CD4-positive, alpha-beta T cell treated with Interleukin-17A for 1 hour (primary cell): ENCODE measurements at regions not wholly inside any gene's neighbourhood (a gene's known extent, or its start where the extent isn't known, plus 50 kb on each side); places are given as distances from the start of the nearest gene placed in this dataset.

Experiments
- DNase-seq: peaks from one replicate; pipeline ENCODE4 v3.0.0-alpha.2; 2020

DNA sequence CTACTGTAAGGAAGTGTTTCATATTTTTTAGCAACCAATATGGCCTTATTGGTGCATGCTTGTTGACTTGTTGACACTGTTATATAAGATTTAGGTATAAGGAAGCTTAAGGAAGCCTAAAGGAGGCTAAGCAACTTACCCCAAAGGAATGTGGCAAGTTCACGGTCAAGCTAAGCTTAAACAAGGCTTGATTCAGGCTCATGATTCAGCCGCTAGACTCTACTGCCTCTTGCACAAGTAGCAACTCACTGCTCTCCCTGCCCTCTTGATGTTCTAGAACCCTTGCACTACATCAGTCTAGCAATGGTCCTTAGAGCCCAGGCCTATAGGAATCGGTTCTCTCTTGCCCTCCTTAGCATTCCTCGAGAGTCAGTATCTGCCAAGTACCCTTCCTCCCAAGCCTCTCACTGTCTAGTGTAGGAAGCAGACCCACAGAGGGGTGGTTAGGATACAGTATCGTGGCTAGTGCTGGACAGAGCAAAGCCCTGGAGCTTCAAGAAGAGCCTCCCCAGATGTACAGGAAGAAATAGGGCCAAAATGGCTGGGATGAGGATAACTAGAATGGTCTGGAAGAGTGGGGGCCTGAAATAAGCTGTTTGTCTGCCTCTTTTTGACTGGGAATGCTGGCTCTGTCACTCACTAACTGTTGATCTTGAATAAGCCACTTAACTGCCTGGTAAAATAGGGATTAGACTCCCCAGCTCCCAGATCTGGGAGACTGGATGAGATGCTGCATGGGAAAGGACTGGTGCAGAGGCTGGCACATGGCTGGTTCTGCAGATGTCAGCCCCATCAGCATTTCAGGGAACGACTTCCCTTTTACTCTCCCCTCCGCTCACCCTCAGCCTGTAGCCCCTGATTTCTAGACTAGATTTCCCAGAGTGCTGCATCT, 122.2 kb downstream of the NAV1 start:
- no peak for DNase-seq

GRCh38 chr1:201661823-201662359, 123.0 kb downstream of the NAV1 start:
- DNase-seq = no peak

DNA sequence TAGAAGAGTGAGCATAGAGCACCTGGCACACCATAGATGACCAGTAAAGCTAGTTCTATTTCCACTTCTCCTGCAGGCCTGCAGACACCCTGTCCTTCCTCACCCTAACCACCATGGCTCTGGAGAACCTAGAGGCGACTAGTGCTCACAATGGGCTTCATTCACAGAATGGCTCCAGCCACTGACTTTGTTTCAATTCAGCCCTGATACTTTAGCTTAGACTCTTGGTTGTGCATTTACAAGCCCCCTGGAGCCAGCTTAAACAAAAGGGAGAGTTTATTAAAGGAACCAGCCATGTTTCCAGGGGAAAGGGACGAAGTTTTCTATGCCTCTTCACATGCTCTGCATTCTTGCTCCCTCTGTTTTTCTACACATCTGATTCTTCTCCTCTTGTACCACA, 123.7 kb downstream of the NAV1 start:
- DNase-seq = no peak

- DNase-seq = no peak
These were observed 124.7 kb downstream of the NAV1 start for GRCh38 chr1:201663491-201664113.

- DNase-seq = no peak
These were observed 126.1 kb downstream of the NAV1 start for GRCh38 chr1:201665036-201665435.

GRCh38 chr1:201666102-201666501, 127.2 kb downstream of the NAV1 start:
- DNase-seq = no peak

DNA sequence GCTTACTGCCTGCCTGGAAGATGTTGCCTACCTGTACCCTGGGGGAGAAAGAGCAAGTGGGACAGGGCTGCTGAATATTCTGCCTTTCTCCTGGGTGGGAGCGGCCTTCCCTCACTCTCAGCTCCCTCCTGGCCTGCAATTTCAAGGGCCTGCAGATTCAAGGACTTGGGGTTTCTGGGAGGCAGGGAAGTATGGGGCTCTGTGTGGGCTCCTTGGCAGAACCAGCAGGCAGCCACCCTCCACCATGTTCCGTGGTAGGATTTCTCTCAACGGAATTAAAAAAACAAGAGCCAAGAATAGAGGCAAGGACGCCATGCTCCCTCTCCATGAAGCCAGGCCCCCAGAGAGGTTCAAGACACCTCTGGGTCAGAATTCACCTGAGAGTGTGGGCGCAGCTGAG, 127.7 kb downstream of the NAV1 start:
- DNase-seq = no peak

DNA sequence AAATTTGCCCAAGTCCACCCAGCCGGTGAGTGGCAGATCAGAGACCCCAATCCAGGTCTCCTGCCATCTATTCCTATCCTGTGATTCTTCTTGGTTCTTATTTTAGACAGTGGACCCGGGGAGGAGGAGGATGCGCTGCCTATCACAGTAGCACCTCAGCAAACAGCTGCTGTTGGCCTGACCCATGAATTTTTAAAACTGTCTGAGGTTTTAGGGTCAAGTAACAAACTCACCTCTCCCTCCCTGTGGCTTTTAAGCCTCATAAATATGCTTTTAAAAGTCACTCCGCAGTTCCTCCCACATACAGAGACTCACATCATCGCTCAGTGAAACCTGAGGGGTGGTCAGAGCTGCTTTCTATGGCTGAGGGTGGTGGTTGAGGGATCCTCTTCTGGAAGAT, 128.6 kb downstream of the NAV1 start:
- no peak for DNase-seq

GRCh38 chr1:201670517-201670916, 131.6 kb downstream of the NAV1 start:
- no peak for DNase-seq

- DNase-seq = no peak
These were observed 133.8 kb downstream of the NAV1 start for GRCh38 chr1:201672685-201673084.

- no peak for DNase-seq
These were observed 134.2 kb downstream of the NAV1 start for GRCh38 chr1:201673093-201673492.

GRCh38 chr1:201673915-201674314, 135.0 kb downstream of the NAV1 start:
- no peak for DNase-seq

- DNase-seq = no peak
These were observed 136.2 kb downstream of the NAV1 start for GRCh38 chr1:201675143-201675542.

- DNase-seq = no peak
These were observed 137.3 kb downstream of the NAV1 start for GRCh38 chr1:201676197-201676596.

DNA sequence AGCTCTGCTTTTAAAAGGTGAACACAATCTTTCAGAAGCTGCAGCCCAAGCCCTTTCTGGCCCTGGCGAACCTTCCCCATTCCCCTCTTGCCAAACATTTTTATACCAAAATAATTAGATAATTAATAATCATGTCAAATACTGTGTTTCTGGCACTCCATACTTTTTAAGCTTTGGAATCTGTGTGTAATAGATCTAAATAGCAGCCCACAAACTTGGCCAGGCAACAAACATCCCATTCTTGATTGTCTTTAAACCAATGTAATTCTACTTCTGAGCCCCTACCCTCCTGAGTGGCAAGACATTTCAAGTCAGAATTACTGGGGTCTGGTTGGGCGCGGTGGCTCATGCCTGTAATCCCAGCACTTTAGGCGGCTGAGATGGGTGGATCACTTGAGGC, 137.7 kb downstream of the NAV1 start:
- no peak for DNase-seq

DNA sequence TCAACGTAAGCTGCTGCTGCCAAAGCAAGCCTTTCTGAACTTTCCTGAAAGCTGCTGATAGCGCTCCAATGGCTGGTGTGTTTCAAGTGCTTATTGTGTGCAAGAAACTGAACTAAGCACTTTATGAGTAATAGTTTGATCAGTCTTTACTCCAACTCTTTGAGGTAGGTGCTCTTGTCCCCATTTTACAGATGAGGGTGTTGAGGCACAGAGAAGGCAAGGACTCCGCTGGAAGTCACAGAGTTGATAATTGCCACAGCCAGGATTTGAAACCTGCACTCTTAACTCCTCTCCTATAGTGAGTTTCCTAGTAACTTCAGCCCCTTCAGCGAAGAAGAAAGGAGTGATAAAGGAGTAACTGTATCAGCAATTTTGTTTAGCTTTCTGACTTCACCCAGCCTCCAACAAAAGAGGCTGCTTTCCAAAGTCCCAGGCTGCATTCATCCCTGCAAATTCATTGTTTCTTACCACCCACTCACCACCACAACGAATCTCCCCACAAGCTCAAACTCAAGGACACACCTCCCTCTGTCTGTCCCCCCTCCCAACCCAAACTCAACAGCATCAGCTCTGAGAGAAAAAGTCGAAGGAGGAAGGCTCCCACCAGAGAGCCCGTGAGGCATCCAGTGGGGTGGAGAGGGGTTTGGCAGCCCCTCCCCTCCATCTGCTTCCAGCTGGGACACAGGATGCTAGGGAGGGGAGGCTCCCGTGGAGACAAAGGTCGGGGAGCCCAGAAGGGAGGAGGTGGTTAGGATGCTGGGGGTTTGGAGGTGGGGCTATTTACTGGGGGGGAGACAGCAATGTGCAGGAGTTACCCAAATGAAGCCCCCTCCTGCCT, 139.6 kb downstream of the NAV1 start:
- DNase-seq = no peak

DNA sequence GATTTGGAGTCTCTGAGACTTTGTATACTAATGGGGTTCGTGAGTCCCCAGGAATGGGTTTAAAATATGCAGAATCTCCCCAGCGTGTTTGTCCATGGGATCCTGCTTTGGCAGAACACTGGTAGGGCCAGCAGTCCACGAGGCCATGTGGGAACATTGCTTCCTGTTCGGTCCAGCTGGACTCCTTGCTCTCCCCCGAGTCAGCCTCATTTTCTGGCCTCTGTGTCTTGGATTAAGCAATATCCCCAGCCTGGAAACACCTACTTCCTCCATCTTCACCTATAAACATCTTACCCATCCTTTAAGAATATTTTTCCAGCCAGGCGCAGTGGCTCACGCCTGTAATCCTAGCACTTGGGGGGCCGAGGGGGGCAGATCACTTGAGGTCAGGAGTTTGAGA, 142.4 kb downstream of the NAV1 start:
- DNase-seq = no peak

- no peak for DNase-seq
These were observed 144.0 kb downstream of the NAV1 start for GRCh38 chr1:201682964-201683363.

DNA sequence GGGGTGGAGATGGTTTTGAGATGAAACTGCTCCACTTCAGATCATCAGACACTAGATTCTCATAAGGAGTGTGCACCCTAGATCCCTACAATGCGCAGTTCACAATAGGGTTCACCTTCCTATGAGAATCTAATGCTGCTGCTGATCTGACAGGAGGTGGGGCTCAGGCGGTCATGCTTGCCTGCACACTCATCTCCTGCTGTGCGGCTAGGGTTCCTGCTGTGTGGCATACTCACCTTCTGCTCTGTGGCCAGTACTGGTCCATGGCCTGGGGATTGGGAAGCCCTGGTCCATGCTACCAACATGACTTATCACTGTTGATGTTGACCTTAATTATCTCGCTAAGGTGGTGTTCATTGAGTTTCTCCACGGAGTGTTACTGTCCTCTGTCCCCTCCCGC, 144.5 kb downstream of the NAV1 start:
- no peak for DNase-seq

- DNase-seq = no peak
These were observed 143.5 kb upstream of the IPO9 start for GRCh38 chr1:201685485-201685884.

GRCh38 chr1:201686714-201687455, 142.1 kb upstream of the IPO9 start:
- DNase-seq = no peak

DNA sequence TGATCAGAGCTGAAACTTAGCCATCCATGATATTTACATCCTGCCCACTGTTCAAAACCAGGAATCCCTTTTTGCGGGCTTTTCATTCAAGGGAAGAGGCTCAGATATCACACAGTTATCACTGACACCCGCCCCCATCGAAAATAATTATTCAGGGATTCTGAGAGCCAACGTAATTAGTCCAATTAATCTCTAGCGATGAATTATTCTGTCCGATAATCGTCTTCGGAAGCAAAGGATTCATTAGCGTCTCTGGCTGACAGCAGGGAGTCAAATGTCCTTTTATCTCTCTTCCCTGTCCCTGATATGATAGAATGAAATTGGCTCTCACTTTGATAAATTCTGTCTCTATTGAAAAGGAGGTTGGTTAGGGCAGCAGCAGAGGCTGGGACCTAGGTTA, 140.4 kb upstream of the IPO9 start:
- DNase-seq = no peak

- DNase-seq = no peak
These were observed 139.3 kb upstream of the IPO9 start for GRCh38 chr1:201689647-201690046.
